CD4-positive, alpha-beta T cell treated with Interleukin-2 at 100 ng/mL for 4 hours (primary cell): ENCODE measurements at regions not wholly inside any gene's neighbourhood (a gene's known extent, or its start where the extent isn't known, plus 50 kb on each side); places are given as distances from the start of the nearest gene placed in this dataset.
"Not testable (repeated sequence)": the region's sequence is repeated elsewhere in the genome, so short reads cannot be mapped to it uniquely, and the experiment has no call there.

Experiments
- DNase-seq: peaks from one replicate; pipeline ENCODE4 v3.0.0-alpha.2; 2020; ENCODE audit warnings: low spot score

- no peak for DNase-seq
Observed at GRCh38 chr6:103154779-103155572, 1704.7 kb downstream of the HACE1 start.

DNA sequence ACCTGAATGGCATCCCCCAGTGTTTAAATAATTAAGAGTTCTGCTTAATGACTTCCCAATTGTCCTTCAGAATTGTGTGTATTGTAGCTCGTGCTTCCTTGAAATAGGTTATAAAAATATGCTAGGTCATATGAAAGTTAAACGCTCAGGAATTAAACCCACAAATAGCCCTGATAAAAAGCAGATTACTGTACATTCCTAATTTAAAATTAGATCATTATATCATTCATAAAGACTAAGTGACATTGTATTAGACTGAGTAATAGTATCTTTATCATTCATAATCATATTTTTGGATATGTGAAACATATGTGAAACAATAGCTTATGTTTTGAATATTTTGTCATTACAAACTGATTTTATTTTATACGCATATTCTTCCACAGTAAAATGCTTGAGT is 1706.7 kb downstream of the HACE1 start:
- DNase-seq = no peak

DNA sequence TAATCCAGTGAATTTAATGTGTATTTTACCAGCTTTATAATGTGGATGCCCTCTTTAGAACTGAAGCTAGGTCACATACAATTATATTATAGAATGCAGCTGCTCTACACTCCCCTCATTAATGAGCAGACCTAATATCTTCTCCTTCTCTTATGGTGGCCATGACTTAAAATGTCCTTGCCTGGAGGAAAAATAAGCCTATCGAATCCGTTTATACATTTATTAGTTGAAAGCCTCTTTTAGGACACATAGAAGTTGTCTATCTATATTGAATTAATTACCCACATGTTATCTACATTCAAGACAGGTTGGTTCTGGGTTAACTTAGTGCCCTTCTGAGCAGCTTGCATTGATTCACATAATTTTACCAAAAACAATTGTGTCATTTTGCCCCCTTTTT is 1716.8 kb downstream of the HACE1 start:
- DNase-seq = no peak

DNA sequence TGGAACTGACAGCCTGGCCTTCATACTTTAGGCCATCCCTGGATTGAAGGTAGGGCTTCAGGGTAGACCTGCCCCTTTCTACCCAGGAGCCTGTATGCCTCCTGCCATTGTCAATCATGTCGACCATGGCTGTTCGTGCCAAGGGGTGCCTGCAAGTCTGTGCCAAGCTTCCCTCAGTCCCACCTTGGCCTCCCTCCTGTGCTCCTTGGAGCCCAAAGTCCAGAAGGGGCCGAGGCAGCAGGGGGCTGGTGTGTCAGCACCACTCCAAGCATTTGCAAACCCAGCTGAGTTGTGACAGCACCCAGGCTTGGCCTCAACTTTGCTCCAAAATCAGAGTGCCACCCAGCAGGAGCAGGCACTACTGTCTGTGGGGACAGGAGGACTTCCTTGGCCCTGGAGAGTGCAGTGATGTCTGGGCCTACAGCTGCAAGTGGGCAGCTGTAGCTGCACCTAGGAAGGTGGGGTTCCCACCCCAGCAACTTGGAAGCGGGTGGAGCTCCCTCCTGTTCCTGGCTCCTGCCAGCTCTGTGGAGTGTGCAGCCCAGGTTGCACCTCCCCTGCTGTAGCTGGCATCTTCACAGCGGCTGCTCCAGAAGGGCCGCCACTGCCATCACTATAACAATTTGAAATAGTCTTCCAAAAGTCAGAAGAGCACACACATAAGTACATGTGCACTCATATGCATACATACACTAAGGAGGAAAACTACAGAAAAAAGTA is 1719.3 kb downstream of the HACE1 start:
- no peak for DNase-seq

DNA sequence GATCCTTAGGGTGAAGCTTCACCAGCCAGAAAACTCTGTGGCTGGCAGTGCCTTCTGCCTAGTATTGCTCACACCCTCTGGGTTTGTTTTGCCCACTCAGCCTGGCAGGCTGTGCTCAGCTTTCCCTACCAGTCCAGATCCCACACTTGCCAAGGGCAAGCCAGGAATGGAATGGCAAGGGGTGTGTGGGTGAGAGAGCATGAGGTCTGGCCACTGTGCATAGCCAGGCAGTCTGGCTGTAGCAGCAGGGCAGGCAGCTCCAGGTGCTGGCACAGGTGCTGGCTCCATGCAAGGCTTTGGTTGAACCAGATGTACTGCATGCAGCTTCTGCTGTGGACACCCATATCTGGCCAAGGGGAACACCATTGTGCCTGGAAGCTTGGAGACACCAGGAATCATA is 1720.3 kb downstream of the HACE1 start:
- DNase-seq = no peak

DNA sequence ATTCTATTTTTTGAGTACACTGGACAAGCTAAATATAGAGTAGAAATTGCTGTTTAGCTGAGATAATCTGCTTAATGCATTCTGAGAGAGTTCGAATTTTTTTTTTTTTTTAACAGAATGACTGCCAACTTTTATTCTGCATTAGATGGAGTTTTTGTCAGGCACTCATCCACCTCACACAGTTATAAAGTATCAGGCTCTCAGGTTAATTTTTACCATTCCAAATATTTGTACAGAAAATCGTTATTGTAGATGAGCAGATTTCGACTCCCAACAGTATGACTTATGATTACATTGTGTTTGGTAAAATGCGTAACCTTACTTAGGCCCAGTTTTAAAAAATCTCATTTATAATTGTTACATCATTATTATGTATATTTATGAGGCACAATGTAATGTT is 1731.0 kb downstream of the GRIK2 start:
- DNase-seq = no peak

GRCh38 chr6:103122766-103123601 is 1729.5 kb downstream of the GRIK2 start:
- DNase-seq = no peak

GRCh38 chr6:103119056-103119455 is 1725.5 kb downstream of the GRIK2 start:
- no peak for DNase-seq

DNA sequence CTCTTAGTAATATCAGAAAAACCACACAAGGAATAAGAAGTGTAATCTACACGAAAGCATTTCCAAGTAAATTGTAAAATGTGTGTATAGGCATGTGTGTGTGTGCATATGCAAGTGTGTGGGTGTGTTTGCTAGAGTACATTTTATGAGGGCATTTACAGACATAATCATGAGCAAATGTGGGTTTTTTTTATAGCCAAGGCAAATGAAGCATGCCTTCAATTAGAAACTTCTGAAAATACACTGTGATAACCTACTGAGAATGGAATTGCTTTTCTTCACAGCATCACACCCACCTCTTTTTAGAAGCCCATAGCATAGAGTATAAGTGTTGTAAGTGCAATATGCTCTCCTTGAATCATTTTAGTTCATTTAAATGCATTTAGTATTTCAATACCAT is 1721.1 kb downstream of the GRIK2 start:
- DNase-seq = no peak

DNA sequence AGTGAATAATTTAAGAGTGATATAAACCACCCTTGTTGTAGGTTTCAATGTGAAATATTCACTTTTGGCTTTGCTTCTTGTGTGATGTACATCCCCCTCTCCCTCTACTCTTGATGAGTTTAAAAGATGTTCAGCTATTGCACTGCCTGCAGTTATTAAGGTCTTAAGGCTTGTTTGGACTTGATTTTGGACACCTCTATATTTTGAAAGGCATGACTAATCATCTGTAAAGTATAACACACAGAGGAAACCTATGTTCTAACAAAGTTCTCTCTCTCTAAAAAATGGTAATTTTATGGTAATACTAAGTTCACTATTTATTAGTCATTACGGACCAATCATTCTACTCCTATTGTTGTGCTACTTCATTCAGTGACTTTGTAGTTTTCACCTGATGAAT is 1719.9 kb downstream of the GRIK2 start:
- no peak for DNase-seq

GRCh38 chr6:103107985-103108384 is 1714.5 kb downstream of the GRIK2 start:
- no peak for DNase-seq

DNA sequence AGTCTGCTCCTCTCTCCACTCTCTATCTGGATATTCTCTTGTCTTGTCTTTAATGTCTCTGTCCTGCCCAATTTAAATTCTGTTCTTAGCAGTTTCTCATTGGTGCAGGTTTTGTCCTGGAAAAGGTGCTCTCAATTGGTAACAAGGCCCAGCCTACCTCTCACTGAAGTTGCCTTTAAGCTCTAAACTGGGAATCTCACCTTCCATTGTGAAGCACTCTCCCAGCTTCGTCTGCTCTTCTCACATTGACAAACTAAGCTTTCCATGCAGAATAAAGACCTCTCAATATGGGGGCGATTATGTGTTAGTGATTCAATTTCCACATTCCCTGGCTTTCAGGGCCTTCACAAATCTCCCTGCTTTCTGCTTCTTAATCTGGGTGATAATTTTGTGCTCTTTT is 1712.2 kb downstream of the GRIK2 start:
- no peak for DNase-seq

DNA sequence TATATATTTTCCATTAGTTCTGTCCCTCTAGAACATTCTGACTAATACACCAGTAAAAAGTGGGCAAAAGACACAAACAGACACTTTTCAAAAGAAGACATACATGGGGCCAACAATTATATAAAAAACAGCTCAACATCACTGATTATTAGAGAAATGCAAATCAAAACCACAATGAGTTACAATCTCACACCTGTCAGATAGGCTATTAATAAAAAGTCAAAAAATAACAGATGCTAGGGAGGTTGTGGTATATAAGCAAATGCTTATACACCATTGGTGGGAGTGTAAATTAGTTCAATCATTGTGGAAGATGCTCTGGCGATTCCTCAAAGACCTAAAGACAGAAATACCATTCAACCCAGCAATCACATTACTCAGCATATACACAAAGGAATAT is 1707.8 kb downstream of the GRIK2 start:
- no peak for DNase-seq

GRCh38 chr6:103092414-103092813 is 1698.9 kb downstream of the GRIK2 start:
- DNase-seq = not testable (repeated sequence)

GRCh38 chr6:103085801-103086200 is 1692.3 kb downstream of the GRIK2 start:
- no peak for DNase-seq

- DNase-seq = no peak
Observed at GRCh38 chr6:103081876-103082630, 1688.5 kb downstream of the GRIK2 start.

GRCh38 chr6:103081126-103081525 is 1687.6 kb downstream of the GRIK2 start:
- no peak for DNase-seq

DNA sequence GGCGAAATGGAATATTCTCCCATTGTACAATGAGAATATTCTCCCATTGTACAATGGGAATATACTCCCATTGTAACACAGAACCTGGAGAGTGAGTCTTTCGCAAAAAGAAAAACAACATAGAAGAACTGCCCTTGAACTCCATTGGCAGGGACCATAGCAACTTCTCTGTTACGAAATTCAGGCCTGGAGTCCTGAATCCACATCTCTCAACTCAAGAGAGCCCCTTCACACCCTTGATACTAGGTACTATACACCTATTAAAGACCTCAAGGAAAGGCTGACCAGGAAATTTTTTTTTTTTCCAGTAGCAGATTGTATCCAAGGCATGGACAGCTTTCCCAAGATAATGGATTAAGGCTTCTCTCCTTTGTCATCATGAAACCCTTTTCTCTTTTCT is 1687.0 kb downstream of the GRIK2 start:
- DNase-seq = no peak

DNA sequence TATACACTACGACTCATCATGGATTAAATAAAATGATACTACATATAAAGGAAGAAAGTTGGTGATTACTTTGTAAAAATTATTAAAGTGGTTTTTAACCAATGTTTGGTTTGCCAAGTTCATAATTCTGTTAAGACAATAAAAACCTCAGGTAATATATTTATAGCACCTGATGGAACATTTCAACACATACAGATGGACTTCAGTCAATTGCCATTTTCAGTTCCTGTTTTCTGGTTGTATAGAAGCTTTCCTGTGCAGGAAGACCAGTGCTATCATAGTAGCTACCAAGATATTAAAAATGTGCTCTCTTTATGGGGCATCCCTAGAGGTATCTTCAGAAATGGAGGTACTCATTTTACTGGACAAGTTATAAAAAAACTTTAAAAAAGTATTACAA is 1686.4 kb downstream of the GRIK2 start:
- no peak for DNase-seq

GRCh38 chr6:103062136-103062535 is 1668.6 kb downstream of the GRIK2 start:
- no peak for DNase-seq

DNA sequence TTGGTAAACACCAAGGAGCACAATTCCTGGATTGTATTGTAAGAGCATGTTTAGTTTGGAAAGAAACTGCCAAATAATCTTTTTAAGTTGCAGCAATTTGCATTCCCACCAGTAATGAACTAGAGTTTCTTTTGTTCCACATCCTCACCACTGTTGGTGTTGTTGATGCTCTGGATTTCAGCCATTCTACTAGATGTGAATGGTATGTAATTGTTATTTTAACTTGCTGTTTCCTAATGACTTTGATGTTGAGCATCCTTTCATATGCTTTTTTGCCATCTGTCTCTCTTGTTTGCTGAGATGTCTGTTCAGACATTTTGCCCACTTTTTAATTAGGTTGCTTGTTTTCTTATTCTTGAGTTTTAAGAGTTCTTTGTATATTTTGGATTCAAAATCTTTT is 1654.1 kb downstream of the GRIK2 start:
- DNase-seq = no peak

DNA sequence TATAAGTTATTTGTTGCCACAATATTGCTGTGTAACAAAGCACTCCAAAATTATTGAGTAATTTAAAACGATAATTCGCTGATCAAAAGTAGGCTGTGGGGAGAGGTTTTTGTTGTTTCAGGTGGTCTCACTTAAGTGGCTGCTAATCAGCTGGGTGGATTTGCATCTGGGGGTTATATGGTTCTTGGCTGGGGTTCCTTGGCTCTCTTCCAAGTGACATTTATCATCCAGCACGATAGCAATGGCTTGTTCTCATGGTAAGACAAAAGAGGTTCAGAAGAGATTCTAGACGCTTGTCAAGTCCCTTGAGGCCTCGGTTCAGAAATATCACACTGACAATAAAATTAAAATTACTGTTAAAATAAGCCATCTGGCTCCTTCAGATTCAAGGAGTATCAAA is 1648.8 kb downstream of the GRIK2 start:
- DNase-seq = no peak
